ENCODE measurements at regions not wholly inside any gene's neighbourhood (a gene's known extent, or its start where the extent isn't known, plus 50 kb on each side); places are given as distances from the start of the nearest gene placed in this dataset.

DNA sequence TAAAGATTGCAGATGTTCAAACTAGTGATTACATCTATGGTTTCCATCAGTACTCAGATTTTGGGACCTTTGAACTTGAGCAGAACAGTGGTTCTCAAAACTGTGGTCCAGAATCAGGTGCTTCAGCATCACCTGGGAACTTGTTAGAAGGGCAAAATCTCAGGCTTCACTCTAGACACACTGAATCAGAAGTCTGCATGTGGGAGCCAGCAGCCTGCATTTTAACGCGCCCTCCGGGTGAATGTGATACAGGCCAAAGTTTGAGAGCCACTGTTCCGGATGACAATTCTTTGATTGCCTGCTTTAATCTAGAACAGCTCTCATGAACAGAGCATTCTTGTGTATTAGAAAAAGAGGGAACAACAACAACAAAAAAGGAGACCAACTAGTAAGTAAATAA, 261.7 kb downstream of the GPD2 start:
- no peak for DNase-seq

DNA sequence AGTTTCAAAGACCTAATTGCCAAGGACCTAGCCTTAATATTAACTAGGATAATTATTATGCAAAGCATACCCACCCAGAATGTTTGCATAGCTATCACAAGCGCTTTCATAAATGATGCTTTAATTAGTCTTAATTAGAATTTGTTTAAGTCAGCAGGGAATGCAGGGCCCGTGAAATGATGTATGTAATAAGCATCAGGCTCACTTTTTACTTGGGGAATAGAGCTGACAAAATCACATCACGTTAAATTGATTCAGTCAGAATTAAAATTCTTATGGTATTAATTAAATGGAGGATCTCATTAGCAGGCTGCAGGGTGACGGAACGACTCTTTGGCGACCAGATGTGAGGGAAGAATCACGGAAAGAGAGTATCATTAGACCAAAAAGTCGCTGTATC, 264.5 kb downstream of the GPD2 start:
- DNase-seq, result no peak

- DNase-seq, result no peak
These were observed 266.4 kb downstream of the GPD2 start for GRCh38 chr2:156702541-156702940.

- no peak for DNase-seq
These were observed 267.5 kb downstream of the GPD2 start for GRCh38 chr2:156703642-156704041.

DNA sequence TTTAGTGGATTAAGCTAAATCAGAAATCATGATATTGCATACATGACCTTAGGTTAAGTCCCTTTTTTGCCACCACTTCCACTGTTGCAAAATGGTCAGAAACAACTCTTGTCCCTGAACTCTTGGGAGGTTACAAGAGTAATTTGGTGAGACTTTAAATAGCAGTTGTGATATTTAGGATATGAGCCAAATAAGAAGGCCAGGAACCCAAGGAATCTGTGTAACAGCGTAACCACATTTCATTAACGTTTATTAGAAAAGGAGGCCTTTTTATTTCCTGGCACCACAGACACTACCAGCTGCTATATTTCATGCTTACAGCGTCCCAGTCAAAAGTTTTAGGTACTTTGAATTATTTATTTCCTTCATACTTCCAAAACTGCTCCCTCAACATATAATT, 268.0 kb downstream of the GPD2 start:
- DNase-seq, result no peak

DNA sequence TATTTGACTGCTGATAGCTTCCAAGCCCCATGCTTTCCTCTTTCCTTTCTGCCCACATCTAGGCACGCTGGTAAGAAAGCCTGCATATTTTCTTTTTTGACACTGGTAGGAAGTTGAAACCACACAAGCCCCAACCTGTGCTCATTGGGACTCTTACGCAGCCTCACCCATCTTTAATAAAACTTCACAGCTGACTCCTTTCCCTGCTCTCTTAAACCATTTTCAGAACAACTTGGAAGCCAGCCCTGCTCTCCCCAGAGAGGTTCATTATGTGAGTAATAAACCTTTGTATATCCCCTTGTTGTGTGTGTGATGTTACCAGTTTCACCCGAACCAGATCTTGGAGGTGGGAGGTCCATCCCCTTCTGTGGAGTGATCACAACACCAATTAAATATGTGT, 268.4 kb downstream of the GPD2 start:
- DNase-seq, result no peak

DNA sequence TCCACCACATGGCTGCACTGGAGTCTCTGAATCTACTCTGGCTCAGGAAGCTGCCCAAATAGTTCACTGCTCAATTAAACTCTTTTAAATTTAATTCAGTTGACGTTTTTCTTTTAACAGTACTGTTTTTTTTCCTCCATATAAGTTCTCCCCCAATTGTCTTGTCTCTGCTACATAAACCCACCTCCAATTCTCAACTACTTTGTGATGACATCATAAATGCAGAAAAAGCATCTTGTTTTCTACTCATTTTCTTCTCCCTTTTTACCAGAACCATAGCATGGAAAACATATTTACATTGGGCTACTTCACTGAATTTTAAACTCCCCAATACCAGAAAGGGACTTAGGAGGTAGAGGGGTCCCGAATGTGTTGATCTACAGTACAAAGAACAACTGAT, 270.4 kb downstream of the GPD2 start:
- no peak for DNase-seq

DNA sequence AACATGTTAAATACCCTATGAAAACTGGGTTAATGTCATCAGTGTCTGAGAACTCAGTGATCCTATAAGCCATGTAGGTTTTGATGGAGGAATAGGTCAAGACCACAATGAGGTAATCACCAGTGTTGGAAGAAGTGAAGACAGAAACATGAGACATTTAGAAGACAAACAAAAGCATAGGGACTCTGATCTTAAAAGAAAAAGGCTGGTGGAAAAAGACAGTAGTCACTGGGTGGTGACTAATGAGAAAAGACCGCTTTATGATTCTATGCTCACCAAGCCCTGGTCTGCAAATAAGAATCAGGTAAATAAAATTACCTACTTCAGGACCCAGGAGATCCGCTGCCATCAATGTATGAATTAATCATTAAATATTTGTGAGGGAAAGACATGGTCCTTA, 271.9 kb downstream of the GPD2 start:
- peak; percentile 18 for DNase-seq

DNA sequence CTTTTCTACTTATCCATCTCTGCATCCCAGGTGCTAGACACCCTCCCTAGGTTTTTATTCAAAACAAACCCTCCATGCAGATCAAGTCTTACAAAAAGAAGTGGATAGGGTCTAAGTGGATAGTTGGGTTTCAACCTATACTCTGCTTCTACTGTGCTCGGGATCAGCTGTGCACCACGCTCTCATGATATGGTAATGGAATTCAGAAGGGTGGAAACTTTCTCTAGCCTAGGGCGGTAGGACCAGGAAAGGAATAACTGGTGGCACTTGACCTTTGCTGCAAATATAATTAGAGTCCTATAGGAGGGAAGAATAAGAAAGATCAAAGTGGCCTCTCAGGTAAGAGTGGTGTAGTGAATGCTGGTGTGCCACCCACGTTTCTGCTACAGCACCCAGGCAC, 272.9 kb downstream of the GPD2 start:
- DNase-seq, result no peak

- DNase-seq, result no peak
These were observed 282.9 kb downstream of the GPD2 start for GRCh38 chr2:156719036-156719435.

GRCh38 chr2:156727867-156728266, 291.7 kb downstream of the GPD2 start:
- no peak for DNase-seq

- DNase-seq, result no peak
These were observed 292.1 kb downstream of the GPD2 start for GRCh38 chr2:156728328-156728727.

DNA sequence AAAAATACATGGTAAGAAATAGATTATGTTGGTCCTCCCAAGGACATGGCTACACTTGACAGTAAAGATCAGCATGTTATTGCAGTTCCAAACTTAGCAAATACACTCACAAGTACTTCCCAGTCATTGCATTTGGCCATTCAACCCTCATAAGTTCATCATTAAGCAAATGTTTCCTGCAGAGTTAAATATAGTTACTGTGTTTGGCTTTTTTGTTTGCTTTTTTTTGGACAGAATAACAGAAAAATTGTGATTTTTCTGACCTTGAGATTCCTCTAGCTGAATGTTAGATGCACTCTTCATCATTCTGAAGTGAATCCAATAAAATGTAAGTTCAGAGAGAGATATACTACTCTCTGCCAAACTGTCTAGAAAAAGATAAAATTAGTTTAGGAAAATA, 295.3 kb downstream of the GPD2 start:
- no peak for DNase-seq

GRCh38 chr2:156736950-156737349, 300.8 kb downstream of the GPD2 start:
- DNase-seq, result no peak

DNA sequence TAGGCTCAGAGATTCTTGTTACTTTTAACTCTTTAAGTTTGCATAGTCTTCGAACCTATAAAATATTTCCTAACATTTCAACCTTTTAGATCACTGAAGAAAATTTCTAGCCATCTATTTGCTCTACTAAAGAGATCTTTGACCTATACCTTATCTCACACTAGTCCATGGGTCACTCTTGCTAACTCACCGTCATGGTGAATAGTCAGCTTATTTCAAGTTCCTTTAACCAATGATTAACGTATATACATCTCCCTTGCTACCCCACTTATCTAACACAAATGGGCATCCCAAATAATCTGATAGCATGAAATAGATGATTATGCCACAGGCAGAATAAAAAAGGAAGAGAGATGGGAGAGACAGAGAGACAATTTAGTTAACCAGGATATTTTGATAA, 303.1 kb downstream of the GPD2 start:
- no peak for DNase-seq

GRCh38 chr2:156745619-156746018, 309.4 kb downstream of the GPD2 start:
- no peak for DNase-seq

- DNase-seq, result no peak
These were observed 312.0 kb downstream of the GPD2 start for GRCh38 chr2:156748221-156748620.

- no peak for DNase-seq
These were observed 315.9 kb downstream of the GPD2 start for GRCh38 chr2:156752042-156752441.

GRCh38 chr2:156753766-156754165, 317.6 kb downstream of the GPD2 start:
- DNase-seq, result no peak

DNA sequence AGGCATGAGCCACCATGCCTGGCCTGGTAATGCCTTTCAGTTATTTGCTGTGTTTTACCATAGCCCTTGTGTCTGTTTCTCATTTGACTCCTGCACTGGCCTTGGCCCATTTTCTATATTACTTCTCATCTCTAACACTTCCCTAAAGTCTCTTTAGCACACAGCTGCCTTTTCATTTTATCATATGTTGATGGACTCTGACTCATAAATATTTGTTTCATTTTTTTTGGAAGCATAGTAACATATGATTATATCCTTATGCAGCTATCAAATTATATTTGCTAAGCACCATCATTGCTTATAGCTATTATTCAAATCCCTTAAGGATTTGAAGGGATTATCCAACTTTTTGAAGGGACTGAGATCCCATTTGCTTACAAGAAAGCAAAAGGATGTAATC, 320.3 kb downstream of the GPD2 start:
- no peak for DNase-seq

DNA sequence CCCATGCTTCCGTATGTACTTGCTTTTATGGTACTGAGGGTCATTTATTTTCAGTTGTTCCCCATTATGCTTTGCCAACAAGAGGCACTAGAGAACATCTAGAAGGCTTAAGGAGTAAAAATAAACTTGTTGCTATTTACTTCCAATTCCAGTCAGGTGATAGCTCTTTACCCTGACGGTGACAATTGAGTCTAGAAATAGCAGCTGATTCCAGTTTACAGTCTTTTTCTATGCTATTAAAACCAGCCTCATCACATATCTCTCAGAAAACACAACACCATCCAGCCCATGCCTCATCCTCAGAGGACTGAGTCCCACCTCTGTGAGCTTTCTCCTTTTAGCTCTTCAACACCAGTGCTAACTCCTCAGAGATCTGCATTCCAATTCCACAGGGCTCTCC, 327.0 kb downstream of the GPD2 start:
- no peak for DNase-seq

GRCh38 chr2:156765043-156765442, 328.9 kb downstream of the GPD2 start:
- DNase-seq, result no peak

GRCh38 chr2:156765450-156765849, 329.3 kb downstream of the GPD2 start:
- no peak for DNase-seq

DNA sequence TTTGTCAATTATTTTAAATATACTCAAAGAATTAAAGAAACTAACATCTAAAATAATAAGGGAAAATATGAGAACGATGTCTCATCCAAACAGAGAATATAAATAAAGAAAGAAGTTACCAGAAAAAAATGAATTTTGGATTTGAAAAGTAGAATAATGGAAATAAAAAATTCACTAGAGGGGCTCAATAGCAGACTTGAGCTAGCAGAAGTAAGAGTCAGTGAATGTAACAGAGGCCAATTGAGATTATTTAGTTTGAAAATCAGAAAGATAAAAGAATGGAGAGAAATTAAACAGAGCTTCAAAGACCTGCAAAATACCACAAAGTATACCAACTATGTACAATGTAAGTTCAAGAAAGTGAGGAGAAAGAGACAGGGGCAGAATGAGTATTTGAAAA, 333.6 kb downstream of the GPD2 start:
- no peak for DNase-seq

DNA sequence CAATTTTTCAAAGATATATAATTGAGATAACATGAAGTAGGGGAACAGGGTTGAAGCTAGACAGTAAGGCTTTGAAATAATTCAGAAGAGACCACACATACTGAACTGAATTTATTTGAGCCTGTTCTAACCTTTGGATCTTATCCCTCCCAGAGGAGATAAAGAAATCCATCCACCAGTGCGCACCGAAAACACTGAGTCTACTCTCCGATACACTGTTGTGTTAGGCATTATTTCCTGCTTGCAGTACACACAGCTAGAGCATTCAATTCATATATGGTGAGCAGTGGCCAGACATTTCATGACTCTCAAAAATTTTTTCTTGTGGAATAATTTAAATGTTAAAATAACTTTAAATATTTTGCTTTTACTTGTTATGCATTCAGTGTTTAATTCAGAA, 342.7 kb downstream of the GPD2 start:
- no peak for DNase-seq

DNA sequence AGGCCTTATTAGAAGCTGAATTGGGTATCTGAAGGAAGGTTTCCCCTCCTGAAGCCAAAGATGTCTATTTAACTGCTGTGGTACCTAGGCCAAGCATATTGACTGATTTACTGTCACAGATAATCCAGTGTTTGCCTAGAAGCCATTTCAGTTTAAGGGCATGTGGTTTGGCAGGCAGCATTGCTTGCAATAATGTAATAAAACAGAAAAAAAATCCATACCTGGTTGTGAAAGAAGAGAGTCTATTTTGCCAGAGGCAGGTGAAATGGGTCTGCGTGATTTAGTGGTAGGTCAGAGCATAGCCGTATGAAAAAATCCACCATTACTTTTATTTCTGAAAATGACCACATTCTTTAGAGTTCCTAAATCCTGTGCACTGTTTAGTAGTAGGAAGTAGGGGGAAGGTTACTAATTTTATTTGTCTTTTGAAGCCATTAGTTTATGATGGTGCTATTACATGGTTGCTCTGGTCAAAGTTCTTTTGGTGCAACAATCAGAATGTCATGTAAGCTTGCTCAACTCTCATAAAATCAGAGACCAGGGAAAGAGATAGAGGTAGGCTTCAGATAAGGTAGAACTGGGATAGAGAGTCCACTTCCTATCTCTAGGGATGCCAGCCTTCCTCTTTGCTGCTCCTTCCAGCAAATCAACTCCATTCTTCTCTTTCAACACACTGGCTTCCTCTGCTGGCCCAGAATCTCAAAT, 343.4 kb downstream of the GPD2 start:
- no peak for DNase-seq
